Panc1 (cell line): ENCODE measurements at regions not wholly inside any gene's neighbourhood (a gene's known extent, or its start where the extent isn't known, plus 50 kb on each side); places are given as distances from the start of the nearest gene placed in this dataset.

Experiments used
- ATAC-seq: fragments of 200-7000 bp; cut with Tn5 transposase; 2 replicates; pipeline ENCODE4 v1.9.1; 2020; ENCODE audit warnings: mild to moderate bottlenecking, moderate library complexity
- BruUV-seq: library from RNA; stranded (reverse); fragments of 400-500 nt; replicated peaks from 2 replicates; lab custom pipeline; 2021; lab: Mats Ljungman, UMichigan
- CTCF ChIA-PET: fragments of 300-600 bp; sonication (Branson Sonifier 250); formaldehyde crosslinking; loops from one replicate; lab custom pipeline; 2022; ENCODE audit warnings: antibody characterized with exemption; lab: Charles Lee
- POLR2A ChIA-PET: fragments of 300-600 bp; sonication (Branson Sonifier 250); formaldehyde crosslinking; loops from one replicate; lab custom pipeline; 2022; ENCODE audit warnings: antibody characterized with exemption; lab: Charles Lee
- DNase-seq: peaks from one replicate; pipeline ENCODE4 v3.0.0-alpha.2; 2010; ENCODE audit warnings: low read depth, low spot score
- H3K27ac ChIP-seq: 2 replicates; pipeline ENCODE4 v1.5.1; 2011; ENCODE audit warnings: mild to moderate bottlenecking, low read length, inconsistent platforms
- H3K27me3 ChIP-seq: fragments of 200-500 bp; sonication (Bioruptor generic); 2 replicates; pipeline ENCODE4 v1.6.0; 2014; ENCODE audit warnings: low read length, inconsistent platforms; ENCODE audit not compliant: control insufficient read depth, insufficient read depth
- H3K36me3 ChIP-seq: fragments of 200-500 bp; sonication (Bioruptor generic); 2 replicates; pipeline ENCODE4 v1.5.1; 2014; ENCODE audit warnings: inconsistent platforms, mild to moderate bottlenecking, low read length, moderate library complexity; ENCODE audit not compliant: control insufficient read depth, insufficient read depth
- H3K4me1 ChIP-seq: 2 replicates; pipeline ENCODE4 v1.5.1; 2011; ENCODE audit warnings: inconsistent platforms, mild to moderate bottlenecking, low read length, moderate library complexity; ENCODE audit not compliant: control insufficient read depth, insufficient read depth
- H3K4me3 ChIP-seq, 2 experiments: 2 replicates each; pipeline ENCODE4 v1.5.1; 2011 to 2012; ENCODE audit warnings: low read depth in 2 of 2, low read length in 2 of 2, mild to moderate bottlenecking in 2 of 2, inconsistent platforms in 1 of 2, moderate library complexity in 1 of 2
- H3K9me3 ChIP-seq: fragments of 200-500 bp; sonication (Bioruptor generic); 2 replicates; pipeline ENCODE4 v1.5.1; 2014; ENCODE audit warnings: low read depth, mild to moderate bottlenecking, inconsistent platforms, low read length, moderate library complexity; ENCODE audit not compliant: control insufficient read depth, insufficient read depth
- CTCF ChIP-seq: fragments of 450-650 bp; IDR thresholded peaks from 2 replicates; pipeline ENCODE4 v1.5.1; 2017; ENCODE audit warnings: mild to moderate bottlenecking
- POLR2AphosphoS5 ChIP-seq: IDR thresholded peaks from 2 replicates; pipeline ENCODE4 v1.6.1; 2012; ENCODE audit warnings: mild to moderate bottlenecking, low read depth, low read length, moderate library complexity
- SIN3A ChIP-seq: IDR thresholded peaks from 2 replicates; pipeline ENCODE4 v1.6.1; 2012; ENCODE audit warnings: low read depth, mild to moderate bottlenecking, low read length, moderate library complexity, borderline replicate concordance; ENCODE audit not compliant: insufficient read depth
- TCF7L2 ChIP-seq: IDR thresholded peaks from 2 replicates; pipeline ENCODE4 v1.6.1; 2011; ENCODE audit warnings: mild to moderate bottlenecking, low read depth, low read length, inconsistent platforms
- in situ Hi-C: cut with HindIII; loops from 2 replicates; pipeline ENCODE4 v1.10.0; 2016; ENCODE audit warnings: low sequenced_read_pairs, low pct_unique_long_range_greater_than_20kb
- intact Hi-C: fragments of 100-400 bp; cut with micrococcal nuclease; formaldehyde crosslinking; loops from one replicate; pipeline ENCODE4 v1.10.0; 2022; ENCODE audit not compliant: unreplicated experiment
- TF ChIP-seq, protein P1 (sequence below), 2 experiments: IDR thresholded peaks; 2 replicates each; pipeline ENCODE4 v1.6.1; 2011 to 2012; ENCODE audit warnings: low read depth in 2 of 2, control low read depth in 1 of 2, low read length in 1 of 2, mild to moderate bottlenecking in 1 of 2, moderate library complexity in 1 of 2; ENCODE audit not compliant: insufficient read depth in 1 of 2

GRCh38 chr10:33398796-33399195 lies 64.3 kb upstream of the NRP1 start:
- Histone ChIP-seq H3K4me1 (no peaks in the 10 kb centered on the region), H3K27ac (no peak overlapping the region), H3K27me3 (no peaks in the 10 kb centered on the region), H3K4me3 (no peak overlapping the region), H3K36me3 (no peaks in the 10 kb centered on the region), H3K9me3 (no peaks in the 10 kb centered on the region)
- CTCF ChIA-PET, result no interaction called here
- POLR2A ChIA-PET, result no interaction called here
- ATAC-seq (no peak), DNase-seq (no peak)
- no TSS peak for BruUV-seq
- no peak for TF ChIP-seq POLR2AphosphoS5
- TF ChIP-seq TCF7L2, result no peak
- TF ChIP-seq, protein P1, sequence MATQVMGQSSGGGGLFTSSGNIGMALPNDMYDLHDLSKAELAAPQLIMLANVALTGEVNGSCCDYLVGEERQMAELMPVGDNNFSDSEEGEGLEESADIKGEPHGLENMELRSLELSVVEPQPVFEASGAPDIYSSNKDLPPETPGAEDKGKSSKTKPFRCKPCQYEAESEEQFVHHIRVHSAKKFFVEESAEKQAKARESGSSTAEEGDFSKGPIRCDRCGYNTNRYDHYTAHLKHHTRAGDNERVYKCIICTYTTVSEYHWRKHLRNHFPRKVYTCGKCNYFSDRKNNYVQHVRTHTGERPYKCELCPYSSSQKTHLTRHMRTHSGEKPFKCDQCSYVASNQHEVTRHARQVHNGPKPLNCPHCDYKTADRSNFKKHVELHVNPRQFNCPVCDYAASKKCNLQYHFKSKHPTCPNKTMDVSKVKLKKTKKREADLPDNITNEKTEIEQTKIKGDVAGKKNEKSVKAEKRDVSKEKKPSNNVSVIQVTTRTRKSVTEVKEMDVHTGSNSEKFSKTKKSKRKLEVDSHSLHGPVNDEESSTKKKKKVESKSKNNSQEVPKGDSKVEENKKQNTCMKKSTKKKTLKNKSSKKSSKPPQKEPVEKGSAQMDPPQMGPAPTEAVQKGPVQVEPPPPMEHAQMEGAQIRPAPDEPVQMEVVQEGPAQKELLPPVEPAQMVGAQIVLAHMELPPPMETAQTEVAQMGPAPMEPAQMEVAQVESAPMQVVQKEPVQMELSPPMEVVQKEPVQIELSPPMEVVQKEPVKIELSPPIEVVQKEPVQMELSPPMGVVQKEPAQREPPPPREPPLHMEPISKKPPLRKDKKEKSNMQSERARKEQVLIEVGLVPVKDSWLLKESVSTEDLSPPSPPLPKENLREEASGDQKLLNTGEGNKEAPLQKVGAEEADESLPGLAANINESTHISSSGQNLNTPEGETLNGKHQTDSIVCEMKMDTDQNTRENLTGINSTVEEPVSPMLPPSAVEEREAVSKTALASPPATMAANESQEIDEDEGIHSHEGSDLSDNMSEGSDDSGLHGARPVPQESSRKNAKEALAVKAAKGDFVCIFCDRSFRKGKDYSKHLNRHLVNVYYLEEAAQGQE (IDR thresholded peaks at IDR 0.05; ENCODE audit: insufficient read depth in 1 of 2, low read depth in 2 of 2, low read length in 1 of 2), result no peak
- no peak for TF ChIP-seq SIN3A
- TF ChIP-seq CTCF, result no peak
- intact Hi-C loops (no loop called here), in situ Hi-C loops (no loop called here)

DNA sequence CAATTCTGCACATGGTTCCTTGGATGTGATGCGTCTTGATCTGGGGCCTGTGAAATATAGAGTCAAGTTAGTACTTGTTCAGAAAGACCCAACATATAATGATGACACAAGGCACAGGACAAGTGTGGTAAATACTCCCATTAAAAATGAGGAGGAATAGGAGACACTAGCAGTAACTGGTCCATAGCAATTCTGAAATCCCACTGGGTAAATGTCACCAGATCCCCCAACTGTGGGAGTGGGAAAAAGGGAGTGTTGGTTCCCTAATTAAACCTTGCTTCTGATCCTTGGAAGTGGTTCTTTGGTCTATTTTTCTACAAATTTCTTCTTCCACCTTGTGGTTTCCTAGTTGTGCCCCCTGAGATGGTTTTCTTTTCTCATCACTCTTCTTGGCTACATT lies 62.5 kb upstream of the NRP1 start:
- POLR2A ChIA-PET, result no interaction called here
- no peak for DNase-seq
- CTCF ChIA-PET, result no interaction called here
- no TSS peak for BruUV-seq
- TF ChIP-seq, protein P1 (IDR thresholded peaks at IDR 0.05; ENCODE audit: insufficient read depth in 1 of 2, low read depth in 2 of 2, low read length in 1 of 2), result no peak
- no peak for TF ChIP-seq SIN3A
- no peak for TF ChIP-seq TCF7L2
- no peak for TF ChIP-seq CTCF
- no peak for TF ChIP-seq POLR2AphosphoS5
- H3K27me3 ChIP-seq, result no peaks in the 10 kb centered on the region
- H3K4me3 ChIP-seq, result no peak overlapping the region
- no peaks in the 10 kb centered on the region for H3K9me3 ChIP-seq
- H3K27ac ChIP-seq, result no peak overlapping the region
- no peak for ATAC-seq
- in situ Hi-C loops, result no loop called here
- intact Hi-C loops, result no loop called here
- H3K4me1 ChIP-seq, result no peaks in the 10 kb centered on the region
- H3K36me3 ChIP-seq, result no peaks in the 10 kb centered on the region
